WTC11 (cell line): ENCODE measurements at regions not wholly inside any gene's neighbourhood (a gene's known extent, or its start where the extent isn't known, plus 50 kb on each side); places are given as distances from the start of the nearest gene placed in this dataset.

Source experiments
- ATAC-seq: fragments of 200-7000 bp; cut with Tn5 transposase; 2 replicates; pipeline ENCODE4 v1.10.0; 2021; ENCODE audit warnings: mild to moderate bottlenecking, moderate library complexity
- CTCF ChIA-PET: fragments of 300-600 bp; sonication (Branson Sonifier 250); formaldehyde crosslinking; loops from one replicate; lab custom pipeline; 2021; ENCODE audit warnings: antibody characterized with exemption; lab: Charles Lee
- POLR2A ChIA-PET: fragments of 350-600 bp; sonication (Branson Sonifier 250); formaldehyde crosslinking; loops from one replicate; lab custom pipeline; 2021; ENCODE audit warnings: antibody characterized with exemption; lab: Charles Lee
- DNase-seq: peaks from one replicate; pipeline ENCODE4 v3.0.0; 2021; ENCODE audit warnings: low spot score
- H3K27ac Mint-ChIP-seq: 2 replicates; pipeline ENCODE4 v1.8.0; 2021; ENCODE audit warnings: mixed read lengths
- H3K27me3 Mint-ChIP-seq: 2 replicates; pipeline ENCODE4 v1.8.0; 2021; ENCODE audit warnings: low read depth, mild to moderate bottlenecking, moderate library complexity, mixed read lengths
- H3K36me3 Mint-ChIP-seq: 2 replicates; pipeline ENCODE4 v1.8.0; 2021; ENCODE audit warnings: mixed read lengths
- H3K4me1 Mint-ChIP-seq: 2 replicates; pipeline ENCODE4 v1.8.0; 2022; ENCODE audit warnings: mixed read lengths
- H3K4me3 Mint-ChIP-seq: 2 replicates; pipeline ENCODE4 v1.8.0; 2021; ENCODE audit warnings: mild to moderate bottlenecking, moderate library complexity, mixed read lengths
- H3K9me3 Mint-ChIP-seq: 2 replicates; pipeline ENCODE4 v1.8.0; 2021; ENCODE audit warnings: mixed read lengths
- ATF1 ChIP-seq: sonication (generic); formaldehyde crosslinking; IDR thresholded peaks from 2 replicates; pipeline ENCODE4 v1.8.1; 2023; ENCODE audit warnings: mild to moderate bottlenecking, moderate library complexity, missing genetic modification reagents
- CREB1 ChIP-seq: sonication (generic); formaldehyde crosslinking; IDR thresholded peaks from 2 replicates; pipeline ENCODE4 v1.8.0; 2023; ENCODE audit warnings: mild to moderate bottlenecking, missing genetic modification reagents
- FOXP1 ChIP-seq: sonication (generic); formaldehyde crosslinking; IDR thresholded peaks from 2 replicates; pipeline ENCODE4 v1.8.0; 2022; ENCODE audit warnings: missing genetic modification reagents, mild to moderate bottlenecking, moderate library complexity, borderline replicate concordance
- JAZF1 ChIP-seq: fragments of 250-450 bp; sonication (Bioruptor Pico); IDR thresholded peaks from 2 replicates; pipeline ENCODE4 v1.9.0; 2021; ENCODE audit warnings: moderate library complexity, mild to moderate bottlenecking, inconsistent platforms
- MYBL2 ChIP-seq: sonication (generic); formaldehyde crosslinking; IDR thresholded peaks from 2 replicates; pipeline ENCODE4 v1.8.1; 2023; ENCODE audit warnings: mild to moderate bottlenecking, moderate library complexity, missing genetic modification reagents
- NR1H2 ChIP-seq: sonication (generic); formaldehyde crosslinking; IDR thresholded peaks from 2 replicates; pipeline ENCODE4 v1.9.0; 2021; ENCODE audit warnings: mild to moderate bottlenecking, moderate library complexity, missing genetic modification reagents
- RORB ChIP-seq: fragments of 250-450 bp; sonication (Bioruptor Pico); IDR thresholded peaks from 2 replicates; pipeline ENCODE4 v1.9.0; 2021; ENCODE audit warnings: mild to moderate bottlenecking
- SMAD3 ChIP-seq: sonication (generic); formaldehyde crosslinking; IDR thresholded peaks from 2 replicates; pipeline ENCODE4 v1.8.0; 2022; ENCODE audit warnings: missing genetic modification reagents, mild to moderate bottlenecking, borderline replicate concordance
- SOX15 ChIP-seq: fragments of 250-450 bp; sonication (Bioruptor Pico); IDR thresholded peaks from 2 replicates; pipeline ENCODE4 v1.9.0; 2021; ENCODE audit warnings: mild to moderate bottlenecking
- SP1 ChIP-seq: sonication (generic); formaldehyde crosslinking; conservative IDR thresholded peaks from 2 replicates; pipeline ENCODE4 v1.8.1; 2022; ENCODE audit warnings: missing genetic modification reagents
- TCF7 ChIP-seq: sonication (generic); formaldehyde crosslinking; IDR thresholded peaks from 2 replicates; pipeline ENCODE4 v1.8.0; 2022; ENCODE audit warnings: mild to moderate bottlenecking, low read depth, missing genetic modification reagents, moderate library complexity
- TP53 ChIP-seq: sonication (generic); formaldehyde crosslinking; IDR thresholded peaks from 2 replicates; pipeline ENCODE4 v1.8.1; 2023; ENCODE audit warnings: mild to moderate bottlenecking, missing genetic modification reagents
- ZNF138 ChIP-seq: sonication (generic); formaldehyde crosslinking; conservative IDR thresholded peaks from 2 replicates; pipeline ENCODE4 v1.8.1; 2022; ENCODE audit warnings: mild to moderate bottlenecking, moderate library complexity, missing genetic modification reagents
- ZNF317 ChIP-seq: sonication (generic); formaldehyde crosslinking; IDR thresholded peaks from 2 replicates; pipeline ENCODE4 v1.8.1; 2023; ENCODE audit warnings: low read depth, mild to moderate bottlenecking, moderate library complexity, missing genetic modification reagents, borderline replicate concordance
- TF ChIP-seq, protein P1 (sequence below): sonication (generic); formaldehyde crosslinking; IDR thresholded peaks from 2 replicates; pipeline ENCODE4 v1.8.1; 2022; ENCODE audit warnings: missing genetic modification reagents, borderline replicate concordance
- TF ChIP-seq, protein P2 (sequence below): sonication (generic); formaldehyde crosslinking; conservative IDR thresholded peaks from 2 replicates; pipeline ENCODE4 v1.8.1; 2022; ENCODE audit warnings: mild to moderate bottlenecking, missing genetic modification reagents
- TF ChIP-seq, protein P3 (sequence below): sonication (generic); formaldehyde crosslinking; IDR thresholded peaks from 2 replicates; pipeline ENCODE4 v1.8.1; 2022; ENCODE audit warnings: low read depth, missing genetic modification reagents, borderline replicate concordance
- TF ChIP-seq, protein P4 (sequence below): fragments of 200-600 bp; IDR thresholded peaks from 2 replicates; pipeline ENCODE4 v1.8.0; 2022; ENCODE audit warnings: antibody characterized with exemption
- TF ChIP-seq, protein P5 (sequence below): sonication (generic); formaldehyde crosslinking; IDR thresholded peaks from 2 replicates; pipeline ENCODE4 v1.8.1; 2022; ENCODE audit warnings: mild to moderate bottlenecking, moderate library complexity, missing genetic modification reagents

DNA sequence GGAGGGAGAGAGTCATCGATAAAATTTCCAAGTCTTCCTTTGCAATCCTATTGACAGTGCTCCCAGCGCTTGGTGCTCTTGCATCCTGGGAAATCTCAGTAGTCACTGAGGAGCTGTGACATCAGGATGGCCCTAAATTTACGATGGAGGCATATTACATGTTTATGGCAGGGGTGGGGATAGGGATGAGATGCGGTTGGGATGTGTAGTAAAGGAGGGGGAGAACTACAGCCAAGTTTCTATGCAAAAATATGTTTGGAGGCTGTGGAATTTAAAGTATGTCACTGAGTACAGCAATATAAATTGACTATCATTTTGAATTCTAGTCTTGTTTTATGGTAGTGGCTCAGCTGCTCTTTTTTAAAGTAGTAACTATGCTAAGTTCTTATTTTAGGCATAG is 544.9 kb downstream of the PKHD1 start (continued):
- TF ChIP-seq, protein P1, sequence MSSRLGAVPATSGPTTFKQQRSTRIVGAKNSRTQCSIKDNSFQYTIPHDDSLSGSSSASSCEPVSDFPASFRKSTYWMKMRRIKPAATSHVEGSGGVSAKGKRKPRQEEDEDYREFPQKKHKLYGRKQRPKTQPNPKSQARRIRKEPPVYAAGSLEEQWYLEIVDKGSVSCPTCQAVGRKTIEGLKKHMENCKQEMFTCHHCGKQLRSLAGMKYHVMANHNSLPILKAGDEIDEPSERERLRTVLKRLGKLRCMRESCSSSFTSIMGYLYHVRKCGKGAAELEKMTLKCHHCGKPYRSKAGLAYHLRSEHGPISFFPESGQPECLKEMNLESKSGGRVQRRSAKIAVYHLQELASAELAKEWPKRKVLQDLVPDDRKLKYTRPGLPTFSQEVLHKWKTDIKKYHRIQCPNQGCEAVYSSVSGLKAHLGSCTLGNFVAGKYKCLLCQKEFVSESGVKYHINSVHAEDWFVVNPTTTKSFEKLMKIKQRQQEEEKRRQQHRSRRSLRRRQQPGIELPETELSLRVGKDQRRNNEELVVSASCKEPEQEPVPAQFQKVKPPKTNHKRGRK: no peak
- TF ChIP-seq TCF7 (CRISPR knock-in tag) (no peak), SMAD3 (CRISPR knock-in tag) (no peak), SP1 (CRISPR knock-in tag) (no peak)
- TF ChIP-seq, protein P2, sequence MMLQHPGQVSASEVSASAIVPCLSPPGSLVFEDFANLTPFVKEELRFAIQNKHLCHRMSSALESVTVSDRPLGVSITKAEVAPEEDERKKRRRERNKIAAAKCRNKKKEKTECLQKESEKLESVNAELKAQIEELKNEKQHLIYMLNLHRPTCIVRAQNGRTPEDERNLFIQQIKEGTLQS (CRISPR knock-in tag): no peak

DNA sequence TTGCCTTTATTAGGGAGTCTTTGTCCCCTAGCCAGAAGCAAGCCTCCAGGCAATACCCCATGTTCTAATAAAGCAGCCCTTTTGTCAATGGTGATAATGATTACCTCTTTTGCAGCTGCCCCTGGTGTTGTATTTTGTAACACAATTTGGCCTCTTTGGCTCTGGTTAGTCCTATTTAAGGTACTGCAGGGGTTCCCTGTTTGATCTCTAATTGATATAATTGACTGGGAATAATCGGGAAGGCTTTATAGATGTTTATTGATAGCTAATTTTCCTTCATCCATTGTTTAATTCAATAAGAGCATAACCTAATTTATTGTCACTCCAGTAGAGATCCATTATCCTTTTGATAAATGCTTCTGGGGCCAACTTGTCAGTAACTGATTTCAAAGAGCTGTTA is 537.2 kb downstream of the PKHD1 start:
- Mint-ChIP-seq H3K36me3 (no peaks in the 10 kb centered on the region), H3K4me3 (no peak overlapping the region), H3K27me3 (no peaks in the 10 kb centered on the region), H3K9me3 (no peaks in the 10 kb centered on the region), H3K27ac (no peak overlapping the region)
- ChIA-PET POLR2A (no interaction called here), CTCF (no interaction called here)
- ATAC-seq (no peak), DNase-seq (no peak)
- TF ChIP-seq TP53 (CRISPR knock-in tag) (no peak), NR1H2 (CRISPR knock-in tag) (no peak), ZNF138 (no peak)
- TF ChIP-seq, protein P3, sequence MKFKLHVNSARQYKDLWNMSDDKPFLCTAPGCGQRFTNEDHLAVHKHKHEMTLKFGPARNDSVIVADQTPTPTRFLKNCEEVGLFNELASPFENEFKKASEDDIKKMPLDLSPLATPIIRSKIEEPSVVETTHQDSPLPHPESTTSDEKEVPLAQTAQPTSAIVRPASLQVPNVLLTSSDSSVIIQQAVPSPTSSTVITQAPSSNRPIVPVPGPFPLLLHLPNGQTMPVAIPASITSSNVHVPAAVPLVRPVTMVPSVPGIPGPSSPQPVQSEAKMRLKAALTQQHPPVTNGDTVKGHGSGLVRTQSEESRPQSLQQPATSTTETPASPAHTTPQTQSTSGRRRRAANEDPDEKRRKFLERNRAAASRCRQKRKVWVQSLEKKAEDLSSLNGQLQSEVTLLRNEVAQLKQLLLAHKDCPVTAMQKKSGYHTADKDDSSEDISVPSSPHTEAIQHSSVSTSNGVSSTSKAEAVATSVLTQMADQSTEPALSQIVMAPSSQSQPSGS (CRISPR knock-in tag): no peak
- TF ChIP-seq, protein P4, sequence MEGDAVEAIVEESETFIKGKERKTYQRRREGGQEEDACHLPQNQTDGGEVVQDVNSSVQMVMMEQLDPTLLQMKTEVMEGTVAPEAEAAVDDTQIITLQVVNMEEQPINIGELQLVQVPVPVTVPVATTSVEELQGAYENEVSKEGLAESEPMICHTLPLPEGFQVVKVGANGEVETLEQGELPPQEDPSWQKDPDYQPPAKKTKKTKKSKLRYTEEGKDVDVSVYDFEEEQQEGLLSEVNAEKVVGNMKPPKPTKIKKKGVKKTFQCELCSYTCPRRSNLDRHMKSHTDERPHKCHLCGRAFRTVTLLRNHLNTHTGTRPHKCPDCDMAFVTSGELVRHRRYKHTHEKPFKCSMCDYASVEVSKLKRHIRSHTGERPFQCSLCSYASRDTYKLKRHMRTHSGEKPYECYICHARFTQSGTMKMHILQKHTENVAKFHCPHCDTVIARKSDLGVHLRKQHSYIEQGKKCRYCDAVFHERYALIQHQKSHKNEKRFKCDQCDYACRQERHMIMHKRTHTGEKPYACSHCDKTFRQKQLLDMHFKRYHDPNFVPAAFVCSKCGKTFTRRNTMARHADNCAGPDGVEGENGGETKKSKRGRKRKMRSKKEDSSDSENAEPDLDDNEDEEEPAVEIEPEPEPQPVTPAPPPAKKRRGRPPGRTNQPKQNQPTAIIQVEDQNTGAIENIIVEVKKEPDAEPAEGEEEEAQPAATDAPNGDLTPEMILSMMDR: no peak
- TF ChIP-seq, all 79 proteins: peak for 0
- peaks cover 15% of the 10 kb centered on the region for H3K4me1 Mint-ChIP-seq

DNA sequence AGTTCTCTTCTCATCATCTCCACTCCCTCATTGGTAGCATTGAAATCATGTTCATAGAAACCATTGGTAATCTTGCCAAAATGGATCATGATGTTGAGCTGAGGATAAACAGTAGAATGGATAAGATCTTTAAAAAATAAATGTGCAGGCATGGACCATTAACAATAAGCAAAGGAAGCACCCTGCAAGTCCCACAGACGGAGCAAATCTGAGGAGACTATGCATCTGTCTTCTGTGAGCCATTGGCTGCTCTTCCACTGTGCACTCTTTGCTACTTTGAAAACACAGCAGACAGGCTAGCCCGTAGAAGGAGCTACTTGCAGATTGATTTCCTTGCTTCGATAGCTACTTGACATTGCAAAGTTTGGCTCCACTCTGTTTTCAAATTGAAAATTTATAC is 535.0 kb downstream of the PKHD1 start:
- no peak for DNase-seq

More for the DNA sequence above, 535.0 kb downstream of the PKHD1 start:
- no peak for ATAC-seq
- no peaks in the 10 kb centered on the region for H3K9me3 Mint-ChIP-seq
- H3K27me3 Mint-ChIP-seq: no peaks in the 10 kb centered on the region
- no peak overlapping the region for H3K27ac Mint-ChIP-seq
- POLR2A ChIA-PET: no interaction called here
- no peak overlapping the region for H3K4me3 Mint-ChIP-seq
- peaks cover 15% of the 10 kb centered on the region for H3K4me1 Mint-ChIP-seq
- no peaks in the 10 kb centered on the region for H3K36me3 Mint-ChIP-seq
- TF ChIP-seq JAZF1 (CRISPR knock-in tag): no peak
- no peak for TF ChIP-seq SOX15 (CRISPR knock-in tag)
- no peak for TF ChIP-seq ZNF317
- TF ChIP-seq, protein P1: no peak
- TF ChIP-seq ATF1 (CRISPR knock-in tag): no peak
- no peak for TF ChIP-seq MYBL2 (CRISPR knock-in tag)
- no peak for TF ChIP-seq FOXP1 (CRISPR knock-in tag)
- TF ChIP-seq, protein P5, sequence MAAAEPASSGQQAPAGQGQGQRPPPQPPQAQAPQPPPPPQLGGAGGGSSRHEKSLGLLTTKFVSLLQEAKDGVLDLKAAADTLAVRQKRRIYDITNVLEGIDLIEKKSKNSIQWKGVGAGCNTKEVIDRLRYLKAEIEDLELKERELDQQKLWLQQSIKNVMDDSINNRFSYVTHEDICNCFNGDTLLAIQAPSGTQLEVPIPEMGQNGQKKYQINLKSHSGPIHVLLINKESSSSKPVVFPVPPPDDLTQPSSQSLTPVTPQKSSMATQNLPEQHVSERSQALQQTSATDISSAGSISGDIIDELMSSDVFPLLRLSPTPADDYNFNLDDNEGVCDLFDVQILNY (CRISPR knock-in tag): no peak
- TF ChIP-seq CREB1 (CRISPR knock-in tag): no peak
- TF ChIP-seq, protein P4: no peak
- TF ChIP-seq SMAD3 (CRISPR knock-in tag): no peak
- no peak for TF ChIP-seq RORB (CRISPR knock-in tag)
- CTCF ChIA-PET: no interaction called here
